IPS-11a (cell line): ENCODE measurements at regions not wholly inside any gene's neighbourhood (a gene's known extent, or its start where the extent isn't known, plus 50 kb on each side); places are given as distances from the start of the nearest gene placed in this dataset.
"Not testable (repeated sequence)": the region's sequence is repeated elsewhere in the genome, so short reads cannot be mapped to it uniquely, and the experiment has no call there.

Source experiments
- H3K4me3 ChIP-seq: one replicate; pipeline ENCODE4 v1.5.1; 2013; ENCODE audit warnings: low read depth, low read length, control low read depth

- H3K4me3 ChIP-seq: not testable (repeated sequence)
Measured at GRCh38 chr7:153748885-153749284, 303.3 kb upstream of the DPP6 start.

GRCh38 chr7:153765869-153766268 is 286.3 kb upstream of the DPP6 start:
- not testable (repeated sequence) for H3K4me3 ChIP-seq

- H3K4me3 ChIP-seq: not testable (repeated sequence)
Measured at GRCh38 chr7:153766926-153767325, 285.3 kb upstream of the DPP6 start.

GRCh38 chr7:153772966-153773365 is 279.2 kb upstream of the DPP6 start:
- H3K4me3 ChIP-seq: no peak overlapping the region

GRCh38 chr7:153776940-153777339 is 275.3 kb upstream of the DPP6 start:
- H3K4me3 ChIP-seq: not testable (repeated sequence)

- H3K4me3 ChIP-seq: not testable (repeated sequence)
Measured at GRCh38 chr7:153797363-153797762, 254.8 kb upstream of the DPP6 start.

- H3K4me3 ChIP-seq: no peak overlapping the region
Measured at GRCh38 chr7:153808117-153808516, 244.1 kb upstream of the DPP6 start.

GRCh38 chr7:153829525-153829924 is 222.7 kb upstream of the DPP6 start:
- H3K4me3 ChIP-seq: no peak overlapping the region

- no peak overlapping the region for H3K4me3 ChIP-seq
Measured at GRCh38 chr7:153832160-153832559, 220.0 kb upstream of the DPP6 start.

GRCh38 chr7:153835103-153835502 is 217.1 kb upstream of the DPP6 start:
- H3K4me3 ChIP-seq: no peak overlapping the region

- no peak overlapping the region for H3K4me3 ChIP-seq
Measured at GRCh38 chr7:153835712-153836265, 216.4 kb upstream of the DPP6 start.

GRCh38 chr7:153838591-153838990 is 213.6 kb upstream of the DPP6 start:
- no peak overlapping the region for H3K4me3 ChIP-seq

- no peak overlapping the region for H3K4me3 ChIP-seq
Measured at GRCh38 chr7:153840861-153841260, 211.3 kb upstream of the DPP6 start.

- no peak overlapping the region for H3K4me3 ChIP-seq
Measured at GRCh38 chr7:153847828-153848227, 204.4 kb upstream of the DPP6 start.

- H3K4me3 ChIP-seq: no peak overlapping the region
Measured at GRCh38 chr7:153852261-153852660, 199.9 kb upstream of the DPP6 start.

- no peak overlapping the region for H3K4me3 ChIP-seq
Measured at GRCh38 chr7:153858355-153858754, 193.8 kb upstream of the DPP6 start.

GRCh38 chr7:153859239-153859638 is 193.0 kb upstream of the DPP6 start:
- H3K4me3 ChIP-seq: no peak overlapping the region

GRCh38 chr7:153886506-153887441 is 165.4 kb upstream of the DPP6 start:
- H3K4me3 ChIP-seq: peak overlapping the region; percentile 51

GRCh38 chr7:153887749-153888569 is 164.2 kb upstream of the DPP6 start:
- peak overlapping the region; percentile 35 for H3K4me3 ChIP-seq

GRCh38 chr7:153891990-153892389 is 160.2 kb upstream of the DPP6 start:
- H3K4me3 ChIP-seq: no peak overlapping the region

- H3K4me3 ChIP-seq: no peak overlapping the region
Measured at GRCh38 chr7:153902862-153903261, 149.3 kb upstream of the DPP6 start.

GRCh38 chr7:153912211-153912610 is 140.0 kb upstream of the DPP6 start:
- no peak overlapping the region for H3K4me3 ChIP-seq
